CD4-positive, CD25-positive, alpha-beta regulatory T cell (primary cell): ENCODE measurements at regions not wholly inside any gene's neighbourhood (a gene's known extent, or its start where the extent isn't known, plus 50 kb on each side); places are given as distances from the start of the nearest gene placed in this dataset.

ENCODE experiments used
- ATAC-seq, 2 donors: fragments of 150-1000 bp; cut with Tn5 transposase; one replicate each; pipeline ENCODE4 v1.10.0; 2021; ENCODE audit warnings: low read depth in 2 of 2, moderate number of reproducible peaks in 2 of 2, moderate library complexity in 1 of 2
- DNase-seq, 3 donors: peaks; one replicate each; pipeline versions ENCODE4 v3.0.0 to v3.0.0-alpha.2; 2012 to 2022; ENCODE audit warnings: mixed read lengths in 1 of 3
- H3K27ac ChIP-seq: one replicate; pipeline ENCODE4 v1.7.0; 2013; ENCODE audit warnings: mild to moderate bottlenecking, low read length; ENCODE audit not compliant: insufficient read depth, poor library complexity, severe bottlenecking
- H3K27me3 ChIP-seq: one replicate; pipeline ENCODE4 v1.7.0; 2013; ENCODE audit warnings: low read length; ENCODE audit not compliant: control insufficient read depth, insufficient read depth
- H3K36me3 ChIP-seq: one replicate; pipeline ENCODE4 v1.7.0; 2013; ENCODE audit warnings: mild to moderate bottlenecking, low read length, moderate library complexity; ENCODE audit not compliant: control insufficient read depth, insufficient read depth
- H3K4me1 ChIP-seq: 2 replicates; pipeline ENCODE4 v1.7.0; 2013; ENCODE audit warnings: mild to moderate bottlenecking, low read length; ENCODE audit not compliant: insufficient read depth, control insufficient read depth, poor library complexity, severe bottlenecking
- H3K4me3 ChIP-seq: one replicate; pipeline ENCODE4 v1.7.0; 2013; ENCODE audit warnings: low read depth, mild to moderate bottlenecking, low read length, moderate library complexity
- H3K9me3 ChIP-seq, 2 experiments: 1 replicate in 1 of 2; 2 replicates in 1 of 2; pipeline ENCODE4 v1.7.0; 2013; ENCODE audit warnings: low read length in 2 of 2, mild to moderate bottlenecking in 1 of 2, moderate library complexity in 1 of 2; ENCODE audit not compliant: control insufficient read depth in 2 of 2
- H3K27ac Mint-ChIP-seq, 3 donors: one replicate each; pipeline ENCODE4 v1.8.0; 2020 to 2022; ENCODE audit warnings: mild to moderate bottlenecking in 3 of 3, mixed read lengths in 3 of 3, moderate library complexity in 2 of 3
- H3K27me3 Mint-ChIP-seq: one replicate; pipeline ENCODE4 v1.8.0; 2022; ENCODE audit warnings: mild to moderate bottlenecking, mixed read lengths
- H3K36me3 Mint-ChIP-seq: one replicate; pipeline ENCODE4 v1.8.0; 2020; ENCODE audit warnings: mixed read lengths
- H3K4me1 Mint-ChIP-seq, 4 donors: one replicate each; pipeline ENCODE4 v1.8.0; 2020 to 2022; ENCODE audit warnings: mixed read lengths in 4 of 4, mild to moderate bottlenecking in 1 of 4
- H3K4me3 Mint-ChIP-seq, 4 donors: one replicate each; pipeline ENCODE4 v1.8.0; 2020 to 2022; ENCODE audit warnings: mild to moderate bottlenecking in 4 of 4, mixed read lengths in 4 of 4, moderate library complexity in 3 of 4
- H3K9me3 Mint-ChIP-seq, 7 donors: one replicate each; pipeline ENCODE4 v1.8.0; 2020 to 2022; ENCODE audit warnings: mixed read lengths in 7 of 7, mild to moderate bottlenecking in 3 of 7, moderate library complexity in 2 of 7

- H3K4me3 Mint-ChIP-seq, result no peak overlapping the region
These were observed 542.4 kb upstream of the DPP6 start for GRCh38 chr7:153509768-153510167.

GRCh38 chr7:153510674-153511073, 541.5 kb upstream of the DPP6 start:
- no peaks in the 10 kb centered on the region for H3K36me3 Mint-ChIP-seq
- H3K4me3 ChIP-seq, result no peak overlapping the region
- no peaks in the 10 kb centered on the region for H3K4me1 Mint-ChIP-seq
- no peak overlapping the region for H3K27ac Mint-ChIP-seq
- no peak for DNase-seq
- ATAC-seq, result no peak
- no peaks in the 10 kb centered on the region for H3K27me3 Mint-ChIP-seq
- H3K4me3 Mint-ChIP-seq, result no peak overlapping the region
- no peaks in the 10 kb centered on the region for H3K36me3 ChIP-seq
- peaks cover 0 to 2% (median 0%) of the 10 kb centered on the region in 7 donors for H3K9me3 Mint-ChIP-seq
- no peaks in the 10 kb centered on the region for H3K27me3 ChIP-seq
- no peaks in the 10 kb centered on the region for H3K9me3 ChIP-seq
- no peak overlapping the region for H3K27ac ChIP-seq
- no peaks in the 10 kb centered on the region for H3K4me1 ChIP-seq

More at GRCh38 chr7:153509768-153510167, 542.4 kb upstream of the DPP6 start:
- Histone ChIP-seq H3K4me1 (no peaks in the 10 kb centered on the region), H3K9me3 (no peaks in the 10 kb centered on the region), H3K27me3 (no peaks in the 10 kb centered on the region), H3K27ac (no peak overlapping the region), H3K4me3 (no peak overlapping the region), H3K36me3 (no peaks in the 10 kb centered on the region)
- Mint-ChIP-seq H3K36me3 (no peaks in the 10 kb centered on the region), H3K9me3 (peaks cover 0 to 2% (median 0%) of the 10 kb centered on the region in 7 donors), H3K27ac (peak overlapping the region in 1 of 3 donors; percentile 29), H3K27me3 (no peaks in the 10 kb centered on the region), H3K4me1 (no peaks in the 10 kb centered on the region)
- DNase-seq (no peak), ATAC-seq (no peak)

DNA sequence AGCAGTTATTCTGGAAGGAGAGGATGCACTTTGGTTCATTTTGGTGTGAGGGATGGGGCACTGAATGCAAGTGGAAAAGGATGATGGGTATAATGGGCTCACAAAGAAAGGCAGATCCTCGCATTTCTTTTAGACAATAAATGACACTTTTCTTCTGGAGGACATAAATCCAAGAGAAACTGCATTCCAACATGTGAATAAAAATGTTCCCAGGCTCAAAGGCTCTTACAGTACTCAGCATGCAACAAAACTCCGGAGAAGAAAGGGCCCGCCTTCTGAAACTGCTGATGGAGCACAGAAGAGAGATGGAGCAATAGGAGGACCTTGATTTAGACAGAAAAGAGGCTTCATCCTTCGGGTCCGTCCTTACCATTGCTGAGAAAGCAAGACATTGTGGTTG, 538.2 kb upstream of the DPP6 start:
- Mint-ChIP-seq H3K4me1 (no peaks in the 10 kb centered on the region), H3K27ac (peak overlapping the region in 1 of 3 donors; percentile 60), H3K4me3 (no peak overlapping the region), H3K27me3 (no peaks in the 10 kb centered on the region), H3K9me3 (peaks cover 0 to 13% (median 5%) of the 10 kb centered on the region in 7 donors), H3K36me3 (no peaks in the 10 kb centered on the region)
- DNase-seq, result no peak
- H3K27me3 ChIP-seq, result no peaks in the 10 kb centered on the region
- no peak overlapping the region for H3K27ac ChIP-seq
- H3K9me3 ChIP-seq, result no peaks in the 10 kb centered on the region
- no peak for ATAC-seq
- H3K4me1 ChIP-seq, result no peaks in the 10 kb centered on the region
- H3K4me3 ChIP-seq, result no peak overlapping the region
- no peaks in the 10 kb centered on the region for H3K36me3 ChIP-seq

DNA sequence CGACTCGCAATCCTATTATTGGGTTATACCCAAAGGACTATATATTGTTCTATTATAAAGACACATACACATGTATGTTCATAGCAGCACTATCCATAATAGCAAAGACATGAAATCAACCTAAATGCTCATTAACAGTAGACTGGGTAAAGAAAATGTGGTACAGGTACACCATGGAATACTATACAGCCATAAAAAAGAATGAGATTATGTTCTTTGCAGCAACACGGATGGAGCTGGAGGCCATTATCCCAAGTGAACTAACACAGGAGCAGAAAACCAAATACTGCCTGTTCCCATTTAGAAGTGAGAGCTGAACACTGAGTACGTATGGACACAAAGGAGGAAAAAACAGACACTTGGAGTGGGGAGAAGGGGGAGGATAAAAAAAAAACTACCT, 536.8 kb upstream of the DPP6 start:
- DNase-seq (no peak), ATAC-seq (no peak)
- Histone ChIP-seq H3K4me1 (no peaks in the 10 kb centered on the region), H3K27me3 (no peaks in the 10 kb centered on the region), H3K9me3 (no peaks in the 10 kb centered on the region), H3K27ac (no peak overlapping the region), H3K4me3 (no peak overlapping the region), H3K36me3 (no peaks in the 10 kb centered on the region)
- Mint-ChIP-seq H3K9me3 (peaks cover 0 to 13% (median 5%) of the 10 kb centered on the region in 7 donors), H3K36me3 (no peaks in the 10 kb centered on the region), H3K27ac (no peak overlapping the region), H3K4me3 (no peak overlapping the region), H3K4me1 (no peaks in the 10 kb centered on the region), H3K27me3 (no peaks in the 10 kb centered on the region)

- Histone ChIP-seq H3K36me3 (no peaks in the 10 kb centered on the region), H3K4me3 (no peak overlapping the region), H3K4me1 (no peaks in the 10 kb centered on the region), H3K27ac (no peak overlapping the region), H3K27me3 (no peaks in the 10 kb centered on the region), H3K9me3 (no peaks in the 10 kb centered on the region)
- no peak for ATAC-seq
- no peaks in the 10 kb centered on the region for H3K4me1 Mint-ChIP-seq
- DNase-seq, result no peak
- H3K36me3 Mint-ChIP-seq, result no peaks in the 10 kb centered on the region
- no peak overlapping the region for H3K4me3 Mint-ChIP-seq
- H3K27ac Mint-ChIP-seq, result no peak overlapping the region
- H3K27me3 Mint-ChIP-seq, result no peaks in the 10 kb centered on the region
- H3K9me3 Mint-ChIP-seq, result peaks cover 3 to 14% (median 5%) of the 10 kb centered on the region in 7 donors
These were observed 533.8 kb upstream of the DPP6 start for GRCh38 chr7:153518201-153518984.

- no peak overlapping the region for H3K27ac ChIP-seq
- no peak overlapping the region for H3K4me3 ChIP-seq
- H3K27me3 ChIP-seq, result no peaks in the 10 kb centered on the region
- Mint-ChIP-seq H3K27ac (peak overlapping the region in 1 of 3 donors; percentile 43), H3K27me3 (no peaks in the 10 kb centered on the region), H3K9me3 (peaks cover 3 to 15% (median 5%) of the 10 kb centered on the region in 7 donors), H3K4me1 (no peaks in the 10 kb centered on the region), H3K36me3 (no peaks in the 10 kb centered on the region), H3K4me3 (no peak overlapping the region)
- DNase-seq (no peak), ATAC-seq (no peak)
- H3K4me1 ChIP-seq, result no peaks in the 10 kb centered on the region
- no peaks in the 10 kb centered on the region for H3K9me3 ChIP-seq
- no peaks in the 10 kb centered on the region for H3K36me3 ChIP-seq
These were observed 530.8 kb upstream of the DPP6 start for GRCh38 chr7:153521370-153521769.

- Histone ChIP-seq H3K4me3 (no peak overlapping the region), H3K27ac (no peak overlapping the region), H3K36me3 (no peaks in the 10 kb centered on the region), H3K27me3 (no peaks in the 10 kb centered on the region), H3K9me3 (no peaks in the 10 kb centered on the region), H3K4me1 (no peaks in the 10 kb centered on the region)
- Mint-ChIP-seq H3K27me3 (no peaks in the 10 kb centered on the region), H3K36me3 (no peaks in the 10 kb centered on the region), H3K27ac (no peak overlapping the region), H3K4me3 (no peak overlapping the region), H3K9me3 (peaks cover 3 to 15% (median 4%) of the 10 kb centered on the region in 7 donors), H3K4me1 (no peaks in the 10 kb centered on the region)
- ATAC-seq, result no peak
- no peak for DNase-seq
These were observed 529.9 kb upstream of the DPP6 start for GRCh38 chr7:153522261-153522660.
